Stomach (tissue), 4 donors: ENCODE measurements at regions not wholly inside any gene's neighbourhood (a gene's known extent, or its start where the extent isn't known, plus 50 kb on each side); places are given as distances from the start of the nearest gene placed in this dataset.

Source experiments
- CTCF ChIP-seq, 7 experiments: fragments of 450-650 bp in 4 of 7; fragments of 200-600 bp in 3 of 7; sonication (generic) in 3 of 7; IDR thresholded peaks; one replicate each; pipeline ENCODE4 v1.5.1; 2016 to 2019; ENCODE audit warnings: antibody characterized with exemption in 7 of 7, control low read depth in 2 of 7, mild to moderate bottlenecking in 1 of 7
- POLR2A ChIP-seq, 4 donors: fragments of 450-650 bp; IDR thresholded peaks; one replicate each; pipeline ENCODE4 v1.6.1; 2016; ENCODE audit warnings: antibody characterized with exemption in 4 of 4, control low read depth in 2 of 4, mild to moderate bottlenecking in 1 of 4, moderate library complexity in 1 of 4

- TF ChIP-seq POLR2A (IDR thresholded peaks at IDR 0.05), result no peak
- no peak for TF ChIP-seq CTCF (IDR thresholded peaks at IDR 0.05)
Measured at GRCh38 chr5:155278532-155278931, 265.0 kb downstream of the KIF4B start.
